EL (cell line): ENCODE measurements at regions not wholly inside any gene's neighbourhood (a gene's known extent, or its start where the extent isn't known, plus 50 kb on each side); places are given as distances from the start of the nearest gene placed in this dataset.
"Not testable (repeated sequence)": the region's sequence is repeated elsewhere in the genome, so short reads cannot be mapped to it uniquely, and the experiment has no call there.

ENCODE experiments used
- DNase-seq: peaks from one replicate; pipeline ENCODE4 v3.0.0-alpha.2; 2016

DNA sequence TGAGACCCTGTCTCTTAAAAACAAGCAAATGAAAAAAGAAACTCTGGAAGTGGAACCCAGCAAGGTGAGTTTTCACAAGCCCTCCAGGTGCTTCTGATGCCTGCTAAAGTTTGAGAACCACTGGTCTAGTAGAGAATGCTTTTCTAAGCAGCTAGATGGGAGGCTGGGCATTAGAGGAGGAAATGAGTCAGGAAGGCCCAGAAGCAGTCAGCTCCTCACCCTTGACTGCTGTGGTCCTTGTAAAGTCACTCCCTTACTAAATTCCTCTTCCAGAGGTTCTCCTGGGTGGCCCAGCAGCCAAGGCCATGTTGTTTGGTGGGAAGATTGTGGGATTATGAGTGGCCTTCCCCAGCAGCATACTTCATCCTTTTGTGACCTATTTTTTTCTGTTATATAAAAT, 52.0 kb upstream of the FYN start:
- peak; percentile 84 for DNase-seq

DNA sequence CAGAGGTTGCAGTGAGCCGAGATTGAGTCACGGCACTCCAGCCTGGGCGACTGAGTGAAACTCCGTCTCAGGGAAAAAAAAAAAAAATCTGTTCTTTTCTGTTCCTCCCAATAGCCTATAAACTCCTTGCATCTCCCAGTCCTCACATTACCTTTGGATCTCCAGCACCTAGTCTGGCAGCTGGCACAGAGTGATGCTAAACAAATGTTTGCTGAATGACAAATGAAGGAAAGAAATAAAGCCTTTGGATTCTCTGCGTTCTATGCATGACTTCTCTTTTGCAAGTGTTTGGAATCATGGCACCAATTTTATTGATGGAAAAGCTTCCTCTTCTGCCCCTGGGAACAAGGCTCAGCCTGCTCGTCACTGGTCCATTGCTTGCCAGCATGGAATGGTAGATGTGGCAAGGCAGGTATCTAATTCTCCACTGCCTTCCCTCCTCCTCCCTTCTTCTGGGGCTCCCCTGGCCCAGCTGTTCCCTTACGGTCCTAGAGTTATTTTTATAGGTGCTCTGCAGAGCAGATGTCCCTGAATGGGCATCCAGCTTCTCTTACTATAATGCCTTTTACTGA, 53.6 kb upstream of the FYN start:
- DNase-seq, result no peak

DNA sequence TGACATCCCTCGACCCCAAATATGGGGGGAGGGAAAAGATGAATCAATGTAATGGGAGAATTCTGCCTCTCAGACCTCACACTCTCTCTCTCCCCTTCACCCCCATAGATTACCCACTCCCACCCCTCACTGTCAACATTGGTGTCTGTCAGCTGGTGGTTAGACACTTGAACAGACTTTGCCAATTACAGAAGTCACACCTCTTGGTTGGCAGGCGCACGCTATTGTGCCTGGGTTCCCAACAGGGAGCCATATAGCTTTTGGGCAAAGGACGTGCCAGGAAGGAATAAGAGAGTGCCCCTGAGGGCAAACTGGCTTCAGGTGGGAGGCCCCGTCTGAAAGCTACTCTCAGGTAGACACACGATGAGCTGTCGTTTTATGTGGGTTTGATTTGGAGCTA, 54.1 kb upstream of the FYN start:
- DNase-seq, result no peak

DNA sequence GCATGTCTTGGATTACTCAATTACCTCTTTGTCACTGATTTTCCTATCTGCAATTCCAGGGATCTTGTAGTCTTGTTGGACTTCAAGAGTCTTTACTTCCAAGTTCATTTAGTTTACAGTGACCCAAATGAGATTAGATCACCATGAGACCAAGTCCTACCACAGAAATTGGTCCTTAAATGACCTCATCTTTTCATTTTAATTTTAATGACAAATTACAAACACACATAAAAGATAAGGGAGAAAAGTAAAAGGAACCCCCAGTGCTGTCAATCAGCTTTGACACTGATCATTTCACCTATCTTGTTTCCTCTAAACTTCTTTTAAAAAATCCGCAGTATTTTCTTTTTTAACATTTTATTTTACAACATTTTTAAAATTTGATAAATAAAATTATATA, 54.9 kb upstream of the FYN start:
- no peak for DNase-seq

DNA sequence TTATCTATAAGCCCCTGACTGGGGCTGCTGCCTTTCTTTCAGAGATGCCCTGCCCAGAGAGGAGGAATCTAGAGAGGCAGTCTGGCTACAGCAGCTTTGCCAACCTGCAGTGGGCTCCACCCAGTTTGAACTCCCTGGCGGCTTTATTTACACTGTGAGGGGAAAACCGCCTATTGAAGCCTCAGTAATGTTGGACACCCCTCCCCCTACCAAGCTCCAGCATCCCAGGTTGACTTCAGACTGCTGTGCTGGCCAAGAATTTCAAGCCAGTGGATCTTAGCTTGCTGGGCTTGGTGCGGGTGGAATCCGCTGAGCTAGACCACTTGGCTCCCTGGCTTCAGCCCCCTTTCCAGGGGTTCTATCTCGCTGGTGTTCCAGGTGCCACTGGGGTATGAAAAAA, 61.4 kb upstream of the FYN start:
- DNase-seq, result not testable (repeated sequence)

DNA sequence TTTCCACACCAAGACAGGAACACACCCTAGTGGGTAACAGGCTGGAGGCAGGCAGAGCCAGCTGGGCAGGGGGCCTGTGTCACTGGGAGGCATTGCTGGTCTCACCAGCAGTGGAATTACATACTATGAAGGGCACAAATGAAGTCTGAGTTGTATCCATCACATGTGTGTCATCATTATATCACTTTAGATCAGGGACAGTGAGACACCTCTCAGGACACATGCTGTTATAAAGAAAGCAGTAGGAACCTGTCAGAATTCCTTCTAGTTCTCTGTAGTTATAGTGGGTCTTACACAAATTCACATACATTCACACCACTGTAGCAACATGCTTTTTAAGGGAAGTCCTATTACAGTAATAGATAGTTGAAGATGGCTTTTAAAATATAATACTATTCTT, 63.5 kb upstream of the FYN start:
- DNase-seq, result no peak

DNA sequence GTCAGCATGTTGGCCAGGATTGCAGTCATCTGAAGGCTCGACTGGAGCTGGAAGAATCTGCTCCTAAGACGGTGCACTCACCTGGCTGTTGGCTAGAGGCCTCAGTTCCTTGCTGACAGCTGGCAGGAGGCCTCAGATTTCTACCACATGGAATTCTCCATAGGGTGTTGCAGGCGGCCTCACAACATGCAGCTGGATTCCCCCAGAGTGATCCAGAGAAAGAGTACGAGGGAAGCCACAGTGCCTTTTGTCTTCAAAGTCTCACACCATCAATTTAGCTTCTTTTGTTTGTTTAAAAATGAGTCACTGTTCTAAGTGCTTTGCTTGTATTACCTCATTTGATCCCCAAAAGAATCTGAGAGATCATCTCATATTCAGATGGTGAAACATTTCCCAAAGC, 65.5 kb upstream of the FYN start:
- peak; percentile 80 for DNase-seq

DNA sequence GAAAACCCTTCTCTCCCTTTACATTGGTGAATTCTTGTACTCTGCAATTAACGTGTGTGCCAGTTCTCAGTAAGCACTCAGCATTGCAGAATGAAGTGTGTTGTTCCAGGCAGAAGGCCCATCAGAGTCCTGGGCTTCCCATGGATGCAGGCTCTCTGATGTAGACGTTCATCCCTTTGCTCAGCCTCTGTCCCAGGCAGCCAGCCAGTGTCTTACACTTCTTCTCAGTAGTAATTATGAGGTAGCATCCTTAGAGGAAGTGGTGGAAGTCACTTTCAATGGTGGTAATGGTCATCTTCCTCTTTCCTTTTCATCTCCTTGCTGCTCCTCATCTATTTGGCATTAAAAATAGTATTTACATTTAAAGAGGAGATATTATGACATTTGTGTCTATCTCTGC, 66.7 kb upstream of the FYN start:
- no peak for DNase-seq

DNA sequence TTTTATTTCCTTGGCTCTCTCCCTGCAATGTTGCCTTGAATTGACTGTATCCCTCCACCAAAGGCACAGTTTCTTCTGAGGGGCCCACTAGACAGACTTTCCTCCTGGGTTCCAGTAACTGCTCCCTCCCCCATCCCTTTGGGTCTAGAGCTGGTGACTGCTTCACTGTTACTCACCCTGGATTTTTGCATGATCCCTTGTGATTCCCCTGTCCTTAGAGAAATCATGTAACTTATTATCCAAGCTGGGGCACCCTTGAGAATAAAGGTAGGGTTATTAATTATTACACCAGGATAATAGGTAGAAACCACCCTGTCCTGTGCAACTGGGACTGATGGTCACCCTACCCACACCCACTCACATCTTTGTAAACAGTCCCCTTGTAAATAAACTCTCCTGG, 67.5 kb upstream of the FYN start:
- DNase-seq, result no peak

DNA sequence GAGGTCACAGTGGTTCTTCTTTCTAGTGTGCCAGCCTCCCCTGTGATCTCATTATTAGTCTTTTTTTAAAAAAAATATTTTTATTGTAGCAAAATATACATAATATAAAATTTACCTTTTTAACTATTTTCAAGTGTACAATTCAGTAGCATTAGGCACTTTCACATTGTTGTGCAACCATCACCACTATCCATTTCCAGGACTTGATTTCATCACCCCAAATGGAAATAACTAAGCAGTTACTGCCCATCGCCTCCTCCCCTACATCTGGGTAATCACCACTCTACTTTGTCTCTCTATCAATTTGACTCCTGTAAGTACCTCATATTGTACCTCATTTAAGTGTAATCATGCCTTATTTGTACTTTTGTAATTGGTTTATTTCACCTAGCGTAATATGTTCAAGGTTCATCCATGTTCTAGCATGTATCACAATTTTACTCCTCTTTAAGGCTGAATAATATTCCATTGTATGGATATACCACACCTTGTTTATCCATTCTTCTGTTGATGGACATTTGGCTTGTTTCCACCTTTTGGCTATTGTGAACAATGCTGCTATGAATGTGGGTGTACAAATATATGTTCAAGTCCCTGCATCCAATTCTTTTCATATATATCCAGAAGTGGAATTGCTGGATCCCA, 68.6 kb upstream of the FYN start:
- no peak for DNase-seq

DNA sequence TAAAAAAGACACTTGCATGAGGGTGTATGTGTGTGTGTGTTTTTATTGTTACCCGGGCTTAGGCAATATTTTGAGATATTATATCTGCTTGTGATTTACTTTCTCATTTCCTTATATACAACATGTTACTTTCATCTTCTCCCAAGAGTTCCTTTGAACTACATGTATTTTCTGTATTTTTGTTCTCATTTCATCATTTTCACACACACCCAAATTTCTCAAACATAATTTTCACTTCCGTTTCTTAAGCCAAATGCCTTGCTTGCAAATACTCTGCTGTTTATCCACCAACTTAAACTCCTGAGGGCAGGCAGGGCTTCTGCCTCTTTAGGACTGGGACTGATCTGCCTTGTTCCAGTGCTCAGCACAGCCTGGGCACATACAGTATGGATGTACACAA, 69.3 kb upstream of the FYN start:
- no peak for DNase-seq

DNA sequence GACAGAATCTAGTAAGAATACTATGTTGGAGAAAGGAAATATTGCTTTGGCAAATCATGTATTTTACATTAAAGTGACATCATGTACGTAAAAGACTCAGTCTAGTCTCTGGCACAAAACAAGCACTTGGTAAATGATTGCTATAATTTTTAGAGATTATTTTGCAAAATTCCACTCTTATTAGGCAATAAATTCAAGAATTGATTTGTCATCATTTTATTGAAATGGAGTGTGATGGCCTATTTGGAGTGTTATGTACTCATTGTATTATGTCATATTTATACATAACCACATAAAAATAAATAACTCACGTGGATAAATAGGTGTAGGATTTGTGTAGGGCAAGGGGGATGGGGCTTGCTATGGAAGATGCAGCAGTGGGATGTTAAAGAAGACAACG, 70.0 kb upstream of the FYN start:
- DNase-seq, result no peak

DNA sequence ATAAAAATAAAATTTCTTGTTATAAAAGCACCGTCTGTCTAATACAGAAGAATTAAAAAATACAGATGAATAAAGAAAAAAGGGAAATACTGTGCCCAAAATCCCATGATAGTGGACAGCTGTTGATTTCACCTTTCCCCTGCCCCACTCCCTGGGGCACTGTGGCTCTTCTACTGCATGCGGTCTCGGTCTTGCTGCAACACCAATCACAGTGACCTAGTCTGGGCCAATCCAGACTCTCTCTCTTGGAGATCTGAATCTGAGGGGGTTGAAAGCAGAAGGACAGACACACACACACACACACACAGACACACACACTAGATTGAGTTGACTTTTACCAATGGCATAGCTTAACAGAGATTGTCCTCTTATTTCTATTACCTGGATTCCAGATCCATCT, 70.5 kb upstream of the FYN start:
- DNase-seq, result no peak

DNA sequence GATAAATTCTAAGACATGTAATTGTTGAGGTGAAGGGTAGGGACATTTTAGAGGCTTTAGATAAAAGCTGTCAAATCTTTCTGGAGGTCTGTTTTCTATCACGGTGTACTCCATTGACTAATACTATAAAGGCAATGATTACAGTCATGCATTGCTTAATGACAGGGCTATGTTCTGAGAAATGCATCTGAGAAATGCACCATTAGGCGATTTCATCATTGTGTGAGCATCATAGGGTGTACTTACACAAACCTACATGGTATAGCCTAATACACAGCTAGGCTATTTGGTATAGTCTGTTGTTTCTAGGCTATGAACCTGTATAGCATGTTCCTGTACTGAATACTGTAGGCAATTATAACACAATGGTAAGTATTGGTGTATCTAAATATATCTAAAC, 71.3 kb upstream of the FYN start:
- no peak for DNase-seq

DNA sequence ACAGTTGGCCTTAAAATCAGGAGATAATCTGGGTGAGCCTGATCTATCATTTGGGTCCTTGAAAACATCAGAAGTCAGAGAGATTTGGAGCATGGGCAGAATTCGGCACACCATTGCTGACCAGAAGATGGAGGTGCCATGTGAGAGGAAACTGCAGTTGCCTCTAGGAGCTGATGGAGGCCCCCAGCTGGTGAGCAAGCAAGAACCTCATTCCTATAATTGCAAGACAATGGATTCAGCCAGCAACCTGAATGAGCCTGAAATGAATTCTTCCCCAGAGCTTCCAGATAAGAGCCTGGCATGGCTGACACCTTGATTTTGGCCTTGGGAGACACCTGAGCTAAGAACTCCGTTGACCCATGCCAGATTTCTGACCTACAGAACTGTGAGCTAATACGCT, 76.3 kb upstream of the FYN start:
- no peak for DNase-seq

DNA sequence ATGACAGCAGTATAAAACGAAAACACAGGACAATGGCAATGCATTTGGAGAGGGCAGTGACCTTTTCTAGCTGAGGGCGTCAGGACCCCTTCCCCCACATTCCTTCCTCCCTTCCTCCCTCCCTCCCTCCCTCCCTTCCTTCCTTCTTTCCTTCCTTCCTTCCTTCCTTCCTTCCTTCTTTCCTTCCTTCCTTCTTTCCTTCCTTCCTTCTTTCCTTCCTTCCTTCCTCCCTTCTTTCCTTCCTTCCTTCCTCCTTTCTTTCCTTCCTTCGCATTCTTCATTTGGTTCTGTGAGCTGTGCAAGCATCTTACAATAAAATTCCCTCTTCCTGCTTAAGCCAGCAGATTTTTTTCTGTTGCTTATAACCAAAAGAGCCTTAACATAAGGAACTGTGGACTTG, 76.7 kb upstream of the FYN start:
- not testable (repeated sequence) for DNase-seq

DNA sequence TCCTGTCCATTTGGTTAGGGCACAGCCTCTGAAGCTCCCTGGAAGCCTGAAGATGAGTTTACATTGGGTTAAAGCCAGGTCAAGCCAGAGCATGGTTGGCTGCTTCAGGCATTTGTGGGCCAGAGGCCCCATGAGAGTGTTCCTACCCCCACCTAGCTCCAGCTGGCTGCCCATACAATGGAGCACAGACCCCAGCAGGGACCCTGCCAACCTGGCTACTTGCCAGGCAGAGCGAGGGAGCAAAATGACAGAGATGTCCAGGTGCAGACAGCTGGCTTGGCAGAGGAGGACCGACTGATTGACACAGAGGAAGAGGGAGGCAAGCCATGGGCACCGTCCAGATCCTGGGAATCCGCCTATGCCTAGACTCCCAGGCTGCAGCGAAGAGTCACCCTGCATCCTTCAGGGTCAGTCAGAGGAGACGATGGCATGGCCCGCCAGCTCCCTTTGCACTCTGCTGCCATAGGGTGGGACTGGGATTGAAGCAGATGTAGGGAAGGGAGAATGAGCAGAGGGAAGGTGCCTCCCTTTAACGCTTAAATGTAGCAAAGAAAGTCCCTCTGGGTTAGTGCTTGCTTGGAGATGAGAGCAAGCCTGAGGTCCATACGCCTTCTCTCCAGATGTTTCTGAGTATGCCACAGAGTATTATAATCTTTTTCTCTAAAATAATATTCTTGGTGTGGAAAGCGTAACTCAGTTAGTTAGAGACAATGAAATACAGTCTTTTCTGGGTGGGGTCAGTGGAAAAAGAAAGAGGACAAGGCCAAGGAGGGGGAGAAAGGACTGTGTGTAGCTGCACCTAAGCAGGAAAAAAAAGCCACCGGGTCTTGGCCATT, 77.6 kb upstream of the FYN start:
- peak; percentile 35 for DNase-seq

DNA sequence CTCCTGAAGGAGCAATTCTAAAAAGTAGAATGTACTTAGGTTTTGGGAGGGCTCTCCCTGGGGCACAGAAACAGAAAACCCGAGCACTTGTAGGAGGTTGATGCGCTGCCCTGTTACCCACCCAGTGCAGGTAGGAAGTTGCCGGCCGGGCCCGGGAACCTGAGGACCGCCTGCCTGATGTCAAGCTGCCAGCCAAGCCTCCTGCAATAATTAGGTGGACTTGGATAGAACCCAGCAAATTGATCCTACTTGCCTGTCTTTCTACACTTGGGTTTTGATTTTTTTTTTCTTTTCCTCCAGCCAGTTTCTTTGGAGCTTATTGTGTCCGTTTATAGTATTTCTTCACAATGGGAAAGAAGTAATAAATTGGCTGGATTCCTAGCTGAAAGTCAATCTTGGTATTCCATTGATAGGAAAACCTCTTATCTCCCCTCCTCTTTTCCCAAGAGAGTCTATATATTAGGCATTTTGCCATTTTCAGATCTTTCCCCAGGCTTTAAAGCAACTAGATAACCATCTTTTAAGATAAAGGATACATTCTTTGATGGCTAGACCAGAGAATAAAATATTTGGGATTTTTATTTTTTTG, 78.3 kb upstream of the FYN start:
- DNase-seq, result no peak

DNA sequence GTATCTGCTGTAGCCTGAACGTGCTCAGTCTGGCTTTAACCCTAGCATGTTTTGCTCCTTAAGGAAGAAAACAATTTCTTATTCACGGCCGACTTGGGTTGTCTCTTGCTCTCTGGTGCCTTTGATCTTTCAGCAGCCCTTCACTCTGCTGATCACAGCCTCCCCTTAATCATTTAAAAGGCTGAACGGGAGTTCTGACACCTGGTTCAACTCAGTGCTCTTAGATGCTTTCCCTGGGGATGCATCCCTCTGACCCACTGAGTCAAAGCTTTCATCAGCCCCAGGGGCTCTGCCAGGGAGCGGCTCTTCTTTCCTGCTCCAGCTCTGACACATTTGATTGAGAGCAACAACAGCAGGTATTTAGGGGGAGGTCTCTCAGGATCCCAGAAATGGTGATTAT, 79.0 kb upstream of the FYN start:
- DNase-seq, result no peak

DNA sequence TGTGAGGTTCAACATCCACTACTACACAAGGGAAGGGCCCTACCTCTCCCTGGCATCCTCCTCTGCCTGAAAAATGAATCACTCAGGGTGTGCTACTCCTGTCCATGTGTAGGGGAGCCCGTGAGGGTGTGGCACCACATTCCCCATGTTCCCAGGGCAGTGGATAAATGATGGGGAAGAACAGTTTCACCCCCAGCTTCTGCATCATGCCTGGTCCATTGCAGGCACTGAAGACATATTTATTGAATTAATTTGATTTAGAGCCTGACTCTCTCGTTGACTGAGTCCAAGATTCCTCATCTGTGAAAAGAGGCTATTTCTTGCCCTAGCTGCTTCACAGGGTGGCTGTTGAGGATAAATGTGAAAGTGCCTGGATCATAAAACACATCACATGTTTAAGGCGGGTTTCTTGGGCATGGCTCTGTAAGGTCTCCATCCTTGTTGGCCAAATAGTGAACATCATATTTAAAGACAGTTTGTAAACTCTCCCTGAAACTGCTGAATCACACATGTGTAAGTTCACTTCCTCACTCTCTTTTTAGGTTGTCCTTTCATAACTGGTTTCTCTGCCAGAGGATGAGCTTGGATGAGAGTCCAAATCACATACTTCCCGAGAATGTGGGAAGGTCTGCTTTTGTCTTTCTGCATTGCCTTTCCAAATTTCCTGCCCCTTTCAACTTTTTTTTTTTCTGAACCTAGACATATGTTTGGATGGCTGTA, 79.7 kb upstream of the FYN start:
- no peak for DNase-seq

DNA sequence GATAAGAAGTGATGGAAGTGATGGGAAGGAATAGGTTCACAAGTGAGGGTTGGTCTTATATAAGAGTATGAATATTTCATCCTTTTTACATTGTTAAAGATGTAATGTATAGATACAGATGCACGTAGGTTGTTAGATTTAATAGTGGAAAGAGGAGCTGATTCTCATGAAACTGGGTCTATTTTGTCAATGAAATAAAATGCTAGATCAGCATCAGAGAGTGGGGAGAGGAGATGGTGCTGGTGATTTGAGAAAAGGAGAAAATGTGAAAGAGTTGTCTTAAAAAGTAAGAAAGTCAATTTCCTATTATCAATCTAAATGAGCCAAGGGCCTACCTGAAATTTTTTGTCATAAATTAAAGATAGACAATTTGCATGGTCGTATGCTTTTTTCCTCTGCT, 82.8 kb upstream of the FYN start:
- DNase-seq, result no peak

DNA sequence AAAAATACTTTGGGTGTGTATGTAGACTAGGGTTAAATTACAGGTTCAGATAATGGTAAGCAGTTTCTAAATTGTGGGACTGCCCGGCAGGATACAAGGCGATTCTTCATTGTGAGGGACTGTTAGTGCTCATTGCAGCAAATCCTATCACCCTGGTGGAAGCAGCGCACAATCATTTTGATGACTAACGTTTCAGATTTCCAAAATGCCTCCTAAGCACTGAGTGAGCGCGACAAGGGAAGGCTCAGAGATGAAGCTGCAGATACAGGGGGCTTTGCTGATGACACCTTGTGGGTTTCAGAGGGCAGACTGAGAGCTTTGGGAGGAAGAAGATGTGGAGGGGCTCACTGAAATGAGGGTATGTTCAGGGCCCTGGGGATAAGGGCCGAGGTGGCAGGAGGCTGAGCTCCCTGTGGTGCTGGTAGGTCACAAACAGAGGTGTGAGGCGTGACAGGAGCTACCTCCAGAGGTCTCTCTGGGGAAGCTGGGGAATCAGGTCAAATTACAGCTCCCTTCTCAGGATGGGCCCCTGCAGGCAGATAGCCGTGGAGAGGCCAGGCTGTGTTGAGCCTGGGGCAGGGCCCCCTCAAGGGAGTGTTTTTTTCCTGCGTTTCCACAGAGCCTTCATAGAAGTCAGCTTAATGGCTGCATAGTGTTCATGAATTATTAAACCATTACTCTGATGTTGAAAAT, 84.5 kb upstream of the FYN start:
- DNase-seq, result peak; percentile 17

DNA sequence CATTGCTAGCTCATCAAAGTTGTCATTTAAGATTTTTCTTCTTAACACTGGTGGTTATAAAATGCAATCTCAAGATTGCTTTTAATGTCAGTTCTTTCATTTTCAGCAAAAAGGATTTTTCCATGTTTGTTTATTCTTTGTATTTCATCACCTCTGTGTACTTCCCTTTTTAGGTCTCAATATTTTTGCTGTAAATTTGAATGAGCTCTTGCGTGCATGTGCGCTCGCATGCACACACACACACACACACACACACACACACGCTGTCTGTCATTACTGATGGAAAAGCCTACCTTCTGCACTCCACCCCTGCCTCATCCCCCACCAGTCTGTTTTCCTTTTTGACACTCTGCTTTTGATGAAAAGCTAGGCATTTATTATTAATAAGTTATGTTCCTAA, 85.3 kb upstream of the FYN start:
- no peak for DNase-seq
